Left lung (tissue), 4 donors: ENCODE measurements at regions not wholly inside any gene's neighbourhood (a gene's known extent, or its start where the extent isn't known, plus 50 kb on each side); places are given as distances from the start of the nearest gene placed in this dataset.

Source experiments
- ATAC-seq: fragments of 200-7000 bp; cut with Tn5 transposase; one replicate; pipeline ENCODE4 v1.9.1; 2020; ENCODE audit warnings: moderate library complexity
- DNase-seq, 4 donors: peaks; one replicate each; pipeline ENCODE4 v3.0.0-alpha.2; 2013 to 2020
- H3K27ac ChIP-seq, 2 donors: fragments of 200-600 bp; sonication (generic) in 1 of 2; one replicate each; pipeline versions ENCODE4 v1.5.0 to v1.8.0; 2020 to 2021
- H3K27me3 ChIP-seq, 2 donors: fragments of 200-600 bp; sonication (generic) in 1 of 2; one replicate each; pipeline versions ENCODE4 v1.5.0 to v1.8.0; 2020 to 2021
- H3K36me3 ChIP-seq, 2 donors: fragments of 200-600 bp; sonication (generic) in 1 of 2; one replicate each; pipeline versions ENCODE4 v1.5.0 to v1.8.0; 2020 to 2021
- H3K4me1 ChIP-seq, 2 donors: fragments of 200-600 bp; one replicate each; pipeline ENCODE4 v1.8.0; 2021
- H3K4me3 ChIP-seq, 2 donors: fragments of 200-600 bp; sonication (generic) in 1 of 2; one replicate each; pipeline versions ENCODE4 v1.5.0 to v1.8.0; 2020 to 2021; ENCODE audit warnings: mild to moderate bottlenecking in 1 of 2
- H3K9me3 ChIP-seq, 2 donors: fragments of 200-600 bp; sonication (generic) in 1 of 2; one replicate each; pipeline versions ENCODE4 v1.5.0 to v1.8.0; 2020 to 2021
- CTCF ChIP-seq, 2 donors: fragments of 200-600 bp; sonication (generic) in 1 of 2; IDR thresholded peaks; one replicate each; pipeline versions ENCODE4 v1.5.0 to v1.8.0; 2021; ENCODE audit warnings: antibody characterized with exemption in 2 of 2
- intact Hi-C, 2 donors: fragments of 100-400 bp; cut with DNase I; formaldehyde crosslinking; loops; one replicate each; pipeline versions ENCODE4 v1.11.2 to v1.14.2; 2022
- donor health status: DM: no; HTN: yes; CAD: no.
- donor health status: DM: no; HTN: no; CAD: no.

- Histone ChIP-seq H3K4me3 (no peak overlapping the region), H3K4me1 (peaks cover 5 to 34% of the 10 kb centered on the region in 2 donors), H3K9me3 (no peaks in the 10 kb centered on the region), H3K27me3 (no peaks in the 10 kb centered on the region), H3K36me3 (no peaks in the 10 kb centered on the region), H3K27ac (peak overlapping the region; percentile 15 to 80)
- no peak for TF ChIP-seq CTCF (IDR thresholded peaks at IDR 0.05)
- peak in 2 of 4 donors; percentile 19 to 41 for DNase-seq
- intact Hi-C loops: no loop called here
- ATAC-seq: peak; percentile 5
Measured at GRCh38 chr12:68405343-68405781, 73.2 kb upstream of the MDM1 start.

- TF ChIP-seq CTCF (IDR thresholded peaks at IDR 0.05): peak; percentile 39 to 56
- no peaks in the 10 kb centered on the region for H3K36me3 ChIP-seq
- ATAC-seq: peak; percentile 96
- H3K4me3 ChIP-seq: no peak overlapping the region
- peaks cover 5 to 33% of the 10 kb centered on the region in 2 donors for H3K4me1 ChIP-seq
- H3K27me3 ChIP-seq: no peaks in the 10 kb centered on the region
- peak; percentile 89 to 93 (median 91) for DNase-seq
- intact Hi-C loops: no loop called here
- H3K9me3 ChIP-seq: no peaks in the 10 kb centered on the region
- H3K27ac ChIP-seq: peak overlapping the region; percentile 15 to 80
Measured at GRCh38 chr12:68406134-68406576, 74.0 kb upstream of the MDM1 start.

- no peaks in the 10 kb centered on the region for H3K9me3 ChIP-seq
- peaks cover 5 to 33% of the 10 kb centered on the region in 2 donors for H3K4me1 ChIP-seq
- DNase-seq (no peak), ATAC-seq (no peak)
- no peak overlapping the region for H3K4me3 ChIP-seq
- intact Hi-C loops: no loop called here
- TF ChIP-seq CTCF (IDR thresholded peaks at IDR 0.05): no peak
- peak overlapping the region in 1 of 2 donors; percentile 80 for H3K27ac ChIP-seq
- no peaks in the 10 kb centered on the region for H3K27me3 ChIP-seq
- H3K36me3 ChIP-seq: no peaks in the 10 kb centered on the region
Measured at GRCh38 chr12:68406911-68407310, 74.7 kb upstream of the MDM1 start.

- intact Hi-C loops: loop anchor here in 1 of 2 donors (5.0 kb wide), 1 partner anchor 38 kb away; no protein-coding TSS in a partner anchor
- H3K27ac ChIP-seq: no peak overlapping the region
- no peak for TF ChIP-seq CTCF (IDR thresholded peaks at IDR 0.05)
- no peaks in the 10 kb centered on the region for H3K36me3 ChIP-seq
- ATAC-seq (no peak), DNase-seq (no peak)
- H3K4me3 ChIP-seq: no peak overlapping the region
- no peaks in the 10 kb centered on the region for H3K9me3 ChIP-seq
- peaks cover 5 to 22% of the 10 kb centered on the region in 2 donors for H3K4me1 ChIP-seq
- no peaks in the 10 kb centered on the region for H3K27me3 ChIP-seq
Measured at GRCh38 chr12:68410018-68410660, 78.0 kb upstream of the MDM1 start.

GRCh38 chr12:68411371-68411770 is 79.2 kb upstream of the MDM1 start:
- no peak overlapping the region for H3K27ac ChIP-seq
- DNase-seq (no peak), ATAC-seq (no peak)
- no peak overlapping the region for H3K4me3 ChIP-seq
- TF ChIP-seq CTCF (IDR thresholded peaks at IDR 0.05): no peak
- H3K4me1 ChIP-seq: peaks cover 0 to 10% of the 10 kb centered on the region in 2 donors
- H3K36me3 ChIP-seq: no peaks in the 10 kb centered on the region
- H3K27me3 ChIP-seq: no peaks in the 10 kb centered on the region
- no peaks in the 10 kb centered on the region for H3K9me3 ChIP-seq
- intact Hi-C loops: loop anchor here in 1 of 2 donors (5.0 kb wide), 1 partner anchor 39 kb away; no protein-coding TSS in a partner anchor
